Fibroblast of villous mesenchyme (primary cell): ENCODE measurements at regions not wholly inside any gene's neighbourhood (a gene's known extent, or its start where the extent isn't known, plus 50 kb on each side); places are given as distances from the start of the nearest gene placed in this dataset.

Experiments
- DNase-seq: peaks from one replicate; pipeline ENCODE4 v3.0.0-alpha.2; 2010; ENCODE audit warnings: low read depth
- H3K4me3 ChIP-seq: 2 replicates; pipeline ENCODE4 v1.5.1; 2011; ENCODE audit warnings: low read depth, mild to moderate bottlenecking, low read length
- CTCF ChIP-seq: IDR thresholded peaks from 2 replicates; pipeline ENCODE4 v1.5.1; 2012; ENCODE audit warnings: low read depth, mild to moderate bottlenecking, low read length; ENCODE audit not compliant: insufficient read depth

DNA sequence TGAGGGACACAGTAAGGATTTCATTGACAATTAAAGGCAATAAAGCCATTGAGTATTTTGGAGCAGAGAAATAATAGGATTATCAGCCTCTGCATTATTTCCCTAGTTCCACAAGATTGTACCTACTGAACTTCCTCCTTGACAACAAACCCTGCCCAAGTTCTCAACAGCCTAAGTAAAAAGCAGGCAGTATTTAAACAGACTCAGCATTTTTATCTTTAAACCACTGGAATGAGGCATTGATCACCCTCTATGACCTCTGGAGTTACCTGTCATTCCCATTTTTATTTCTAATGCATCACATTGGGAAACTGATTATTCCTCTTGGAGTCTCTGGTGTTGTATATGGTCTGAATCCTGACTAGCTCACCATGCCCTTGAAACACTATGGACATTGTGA, 570.6 kb upstream of the STXBP6 start:
- no peak for DNase-seq
- TF ChIP-seq CTCF, result no peak
- H3K4me3 ChIP-seq, result no peak overlapping the region

GRCh38 chr14:25615174-25615573, 565.2 kb upstream of the STXBP6 start:
- DNase-seq, result no peak
- H3K4me3 ChIP-seq, result no peak overlapping the region
- TF ChIP-seq CTCF, result no peak

DNA sequence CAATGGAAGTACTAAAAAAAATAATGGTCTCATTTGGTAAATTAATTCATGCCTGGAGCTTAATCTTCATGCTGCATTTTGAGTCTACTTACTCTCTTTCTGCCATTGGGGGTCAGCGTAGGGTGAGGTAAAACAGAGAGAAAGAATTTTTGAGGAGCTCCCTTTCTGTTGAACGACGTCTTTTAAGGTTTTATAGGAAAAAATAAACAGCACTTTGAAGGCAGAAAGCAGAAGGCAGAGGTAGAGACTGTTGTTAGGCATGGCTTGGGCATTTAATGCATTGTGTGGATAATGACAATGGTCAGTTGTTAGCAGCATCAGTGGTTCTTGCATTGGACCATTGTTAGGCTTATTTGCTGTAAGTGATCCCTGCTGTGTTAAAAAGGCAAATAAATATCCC, 557.2 kb upstream of the STXBP6 start:
- no peak for TF ChIP-seq CTCF
- no peak overlapping the region for H3K4me3 ChIP-seq

GRCh38 chr14:25602106-25602505, 552.2 kb upstream of the STXBP6 start:
- TF ChIP-seq CTCF, result no peak
- DNase-seq, result no peak
- no peak overlapping the region for H3K4me3 ChIP-seq

More for the DNA sequence above, 557.2 kb upstream of the STXBP6 start:
- no peak for DNase-seq

DNA sequence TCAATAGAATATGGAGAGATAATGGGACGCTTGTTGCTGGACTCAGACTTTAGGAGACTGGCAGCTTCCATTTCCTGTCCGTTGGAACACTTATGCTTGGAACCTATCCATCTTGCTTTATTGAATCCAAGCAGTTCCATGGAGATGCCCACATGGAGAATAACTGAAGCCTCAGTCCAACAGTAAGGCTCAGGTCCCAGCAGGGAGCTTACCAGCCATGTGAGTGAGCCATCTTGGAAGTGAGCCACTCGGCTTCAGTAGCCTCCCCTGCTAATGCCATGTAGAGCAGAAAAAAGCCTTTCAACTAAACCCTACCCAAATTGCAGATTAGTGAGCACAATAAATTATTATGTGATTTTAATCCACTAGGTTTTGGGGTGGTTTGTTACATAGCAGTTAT, 538.8 kb upstream of the STXBP6 start:
- H3K4me3 ChIP-seq, result no peak overlapping the region
- TF ChIP-seq CTCF, result no peak
- DNase-seq, result no peak

- no peak for DNase-seq
- TF ChIP-seq CTCF, result no peak
- H3K4me3 ChIP-seq, result no peak overlapping the region
Observed at GRCh38 chr14:25574628-25575325, 524.8 kb upstream of the STXBP6 start.

- no peak overlapping the region for H3K4me3 ChIP-seq
- TF ChIP-seq CTCF, result no peak
- DNase-seq, result no peak
Observed at GRCh38 chr14:25570483-25570882, 520.5 kb upstream of the STXBP6 start.
